Bone marrow (tissue), 2 donors: ENCODE measurements at regions not wholly inside any gene's neighbourhood (a gene's known extent, or its start where the extent isn't known, plus 50 kb on each side); places are given as distances from the start of the nearest gene placed in this dataset.
"Not testable (repeated sequence)": the region's sequence is repeated elsewhere in the genome, so short reads cannot be mapped to it uniquely, and the experiment has no call there.

Experiments
- DNase-seq, 2 donors: peaks; one replicate each; lab custom pipeline; 2025; lab: John Stamatoyannopoulos, UW

GRCh38 chr3:25151903-25152295 lies 276.2 kb upstream of the RARB start:
- DNase-seq, result no peak

GRCh38 chr3:25153136-25153535 lies 274.9 kb upstream of the RARB start:
- no peak for DNase-seq

DNA sequence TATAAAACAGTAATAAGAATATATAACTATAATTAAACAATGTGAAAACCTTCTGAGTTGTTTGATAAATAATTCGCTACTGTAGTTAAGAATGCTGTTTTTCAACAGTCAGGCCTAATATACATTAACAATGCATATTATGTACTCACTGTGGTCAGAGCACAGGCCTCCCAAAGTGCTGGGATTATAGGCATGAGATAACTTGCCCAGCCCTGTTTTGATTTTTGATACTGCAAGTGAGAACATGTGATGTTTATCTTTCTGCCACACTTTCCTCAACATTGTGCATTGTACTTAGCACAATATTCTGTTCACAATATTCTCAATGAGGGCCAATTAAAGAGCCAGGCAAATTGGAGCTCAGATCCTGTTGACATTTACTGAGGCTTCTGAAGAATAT lies 274.5 kb upstream of the RARB start:
- DNase-seq, result no peak

- no peak for DNase-seq
Observed at GRCh38 chr3:25155652-25156471, 272.2 kb upstream of the RARB start.

GRCh38 chr3:25156626-25157025 lies 271.4 kb upstream of the RARB start:
- DNase-seq, result no peak

GRCh38 chr3:25165306-25165705 lies 262.8 kb upstream of the RARB start:
- DNase-seq, result no peak

DNA sequence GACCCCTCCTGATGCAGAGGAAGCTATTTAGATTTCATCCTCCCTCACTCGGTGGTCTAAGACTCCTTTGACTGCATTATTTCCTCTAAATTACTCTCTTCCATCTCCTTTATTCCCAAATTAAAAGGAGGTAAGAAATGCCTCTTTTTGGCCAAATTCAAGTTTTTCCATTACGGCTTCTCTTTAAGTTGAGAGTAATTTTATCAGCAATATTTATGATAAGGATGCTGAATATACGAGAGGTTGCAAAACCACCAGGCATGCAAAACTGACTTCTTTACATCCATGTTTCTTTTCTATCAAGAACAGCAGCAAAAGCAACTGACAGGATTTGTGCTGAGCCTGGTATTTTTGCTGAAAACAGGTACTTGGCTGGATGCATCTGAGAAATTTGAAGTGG lies 262.0 kb upstream of the RARB start:
- no peak for DNase-seq

DNA sequence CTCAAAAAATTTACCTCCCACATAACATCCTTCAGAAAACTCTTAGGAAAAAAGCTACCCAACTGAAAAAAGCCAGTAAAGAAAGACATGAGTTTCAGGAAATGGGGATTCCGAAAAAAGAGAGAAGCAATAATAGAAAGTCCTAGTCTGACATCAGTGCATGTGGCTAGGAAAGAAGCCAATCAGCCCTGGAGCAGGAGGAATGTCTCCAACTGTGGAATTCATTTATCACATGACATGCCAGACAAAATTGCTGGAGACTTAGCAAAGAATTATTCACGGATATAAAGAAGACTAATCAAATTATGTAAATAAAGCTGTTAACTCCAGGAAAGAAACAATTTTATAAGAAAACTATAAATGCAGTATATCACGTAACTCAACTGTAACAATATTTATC lies 258.9 kb upstream of the RARB start:
- DNase-seq, result no peak

DNA sequence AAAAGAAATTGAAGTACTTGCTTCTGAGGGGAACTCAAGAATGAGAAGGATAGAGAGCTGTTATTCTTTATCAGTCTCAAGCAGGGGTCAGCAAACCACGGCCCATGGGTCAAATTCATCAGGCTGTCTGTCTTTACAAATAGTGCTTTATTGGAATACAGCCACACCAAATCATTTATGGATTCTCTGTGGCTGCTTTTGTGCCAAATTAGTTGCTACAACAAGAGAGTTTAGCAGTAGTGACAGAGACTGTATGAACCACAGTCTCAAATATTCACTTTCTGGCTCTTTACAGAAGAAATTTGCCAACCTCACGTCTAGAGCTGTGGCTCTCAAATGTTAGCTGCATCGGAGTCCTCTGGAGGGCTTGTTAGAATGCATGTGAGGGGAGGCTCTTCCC lies 258.0 kb upstream of the RARB start:
- DNase-seq, result no peak

DNA sequence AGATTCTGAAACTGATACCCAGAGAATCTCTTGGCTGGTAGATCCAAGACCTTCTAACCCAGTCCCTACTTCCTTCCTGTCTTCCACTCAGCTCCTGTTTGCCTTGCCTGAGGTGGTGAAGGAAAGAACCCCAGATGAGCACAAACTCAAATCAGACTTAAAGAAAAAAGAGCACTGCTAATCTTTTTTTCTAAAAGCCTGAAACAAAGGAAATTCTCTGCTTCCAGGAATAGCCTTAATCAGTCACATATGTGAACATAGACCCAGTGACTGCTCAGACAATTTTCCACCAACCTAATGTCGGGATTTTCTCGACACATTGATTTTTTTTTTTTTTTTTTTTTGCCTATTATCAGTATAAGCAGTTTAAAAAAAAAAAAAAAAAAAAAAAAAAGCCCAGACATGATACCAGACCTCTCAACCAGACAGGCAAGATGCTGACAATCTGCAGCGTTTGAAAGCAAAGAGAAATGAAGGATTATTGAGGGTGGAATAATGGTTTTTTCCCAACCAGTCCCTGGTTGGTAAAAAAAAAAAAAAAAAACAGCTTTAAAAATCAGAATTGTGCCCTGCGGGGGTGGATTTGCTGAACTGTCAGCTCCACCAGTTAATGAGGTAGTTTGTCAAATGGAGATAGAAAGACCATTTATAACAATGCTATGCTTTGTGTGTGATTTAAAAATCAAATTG lies 256.8 kb upstream of the RARB start:
- no peak for DNase-seq

- no peak for DNase-seq
Observed at GRCh38 chr3:25171897-25172296, 256.2 kb upstream of the RARB start.

GRCh38 chr3:25173606-25174005 lies 254.5 kb upstream of the RARB start:
- no peak for DNase-seq

DNA sequence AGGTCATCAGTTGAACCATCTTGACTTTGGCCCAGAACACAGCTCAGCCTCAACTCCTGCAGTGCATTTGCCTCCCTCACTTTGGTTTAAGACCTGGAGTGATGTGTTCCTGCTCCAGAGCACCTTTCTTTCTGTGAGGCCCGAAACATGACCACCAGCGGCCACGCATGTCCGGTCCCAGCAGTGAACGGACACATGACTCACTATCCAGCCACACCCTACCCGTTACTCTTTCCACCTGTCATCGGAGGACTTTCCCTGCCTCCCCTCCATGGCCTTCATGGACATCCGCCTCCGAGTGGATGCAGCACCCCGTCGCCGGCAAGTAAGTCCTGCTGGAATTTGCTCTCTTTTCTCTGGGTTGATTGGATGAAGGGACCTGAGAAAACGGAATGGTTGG lies 253.8 kb upstream of the RARB start:
- no peak for DNase-seq

- no peak for DNase-seq
Observed at GRCh38 chr3:25177041-25177440, 251.0 kb upstream of the RARB start.

GRCh38 chr3:25178672-25179071 lies 249.4 kb upstream of the RARB start:
- DNase-seq, result no peak

DNA sequence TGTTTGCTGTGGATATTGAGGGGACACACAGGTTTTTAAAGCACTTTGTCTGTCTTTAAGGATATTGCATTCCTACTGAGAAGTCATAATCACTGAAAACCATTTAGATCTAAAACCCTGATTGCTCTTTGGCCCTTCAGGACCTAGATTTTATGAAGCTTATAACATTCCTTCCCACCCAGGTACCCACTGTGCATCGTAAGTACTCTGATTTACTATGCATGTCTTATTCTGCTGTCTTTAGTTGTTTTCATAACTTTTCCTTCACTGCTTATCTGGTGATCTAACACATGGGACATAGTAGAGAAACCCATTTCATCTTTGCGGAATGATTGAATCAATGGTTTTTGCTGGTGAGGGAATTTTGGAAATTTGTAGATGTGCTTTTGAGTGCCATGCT lies 247.0 kb upstream of the RARB start:
- DNase-seq, result no peak

GRCh38 chr3:25182794-25183193 lies 245.3 kb upstream of the RARB start:
- no peak for DNase-seq

DNA sequence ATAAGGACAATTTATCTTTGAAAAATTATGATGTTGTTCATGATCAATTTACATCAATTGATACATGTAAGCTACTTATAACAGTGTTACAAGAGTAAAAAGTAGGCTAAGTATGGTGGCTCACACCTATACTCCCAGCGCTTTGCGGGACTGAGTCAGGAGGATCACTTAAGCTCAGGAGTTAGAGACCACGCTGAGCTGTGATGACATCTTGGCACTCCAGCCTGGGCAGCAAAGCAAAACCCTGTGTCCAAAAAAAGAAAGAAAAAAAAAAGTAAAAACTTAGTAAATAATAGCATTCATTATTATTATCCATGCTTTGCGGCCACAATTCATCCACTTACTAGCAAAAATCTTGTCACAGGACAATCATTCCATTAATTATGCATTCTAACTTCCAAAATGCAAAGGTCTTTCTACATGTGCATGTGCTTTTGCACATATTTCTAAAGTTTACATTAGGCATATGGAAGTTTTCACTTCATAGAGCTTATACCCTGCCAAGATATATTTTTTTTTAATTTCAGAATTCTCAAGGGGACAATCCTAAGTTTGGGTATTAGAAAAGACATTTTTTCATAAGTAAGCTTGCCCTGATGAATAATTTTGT lies 243.3 kb upstream of the RARB start:
- DNase-seq, result no peak

- DNase-seq, result no peak
Observed at GRCh38 chr3:25191673-25192072, 236.4 kb upstream of the RARB start.

GRCh38 chr3:25199567-25199966 lies 228.5 kb upstream of the RARB start:
- not testable (repeated sequence) for DNase-seq

GRCh38 chr3:25212736-25213135 lies 215.3 kb upstream of the RARB start:
- DNase-seq, result no peak

DNA sequence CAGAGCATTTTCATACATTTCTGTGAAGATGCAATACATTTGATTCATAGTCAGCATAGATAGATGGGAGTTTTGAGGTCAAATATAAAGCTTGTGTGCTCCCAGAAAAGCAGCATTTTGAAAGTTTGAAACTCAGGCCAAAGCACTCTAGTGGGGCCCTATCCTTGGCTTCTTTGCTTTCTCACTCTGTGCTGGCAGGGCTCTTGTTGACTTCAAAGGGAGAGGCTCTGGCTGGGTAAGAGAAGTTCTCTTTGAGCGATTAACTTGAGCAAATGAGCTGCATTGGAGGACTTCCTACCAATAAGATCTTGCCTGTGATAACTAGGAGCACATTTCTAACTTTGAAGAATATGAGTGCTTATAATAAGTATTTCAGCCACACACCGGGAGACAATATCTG lies 214.0 kb upstream of the RARB start:
- DNase-seq, result no peak

GRCh38 chr3:25218362-25218761 lies 209.7 kb upstream of the RARB start:
- DNase-seq, result no peak
